GM21529 (cell line): ENCODE measurements at regions not wholly inside any gene's neighbourhood (a gene's known extent, or its start where the extent isn't known, plus 50 kb on each side); places are given as distances from the start of the nearest gene placed in this dataset.
A peak's percentile ranks its signal among the peaks of the same experiment; 100 is the strongest.

ENCODE experiments used
- ATAC-seq: cut with Tn5 transposase; IDR thresholded peaks from one replicate; pipeline ENCODE4 v1.9.1; 2021; ENCODE audit not compliant: unreplicated experiment

DNA sequence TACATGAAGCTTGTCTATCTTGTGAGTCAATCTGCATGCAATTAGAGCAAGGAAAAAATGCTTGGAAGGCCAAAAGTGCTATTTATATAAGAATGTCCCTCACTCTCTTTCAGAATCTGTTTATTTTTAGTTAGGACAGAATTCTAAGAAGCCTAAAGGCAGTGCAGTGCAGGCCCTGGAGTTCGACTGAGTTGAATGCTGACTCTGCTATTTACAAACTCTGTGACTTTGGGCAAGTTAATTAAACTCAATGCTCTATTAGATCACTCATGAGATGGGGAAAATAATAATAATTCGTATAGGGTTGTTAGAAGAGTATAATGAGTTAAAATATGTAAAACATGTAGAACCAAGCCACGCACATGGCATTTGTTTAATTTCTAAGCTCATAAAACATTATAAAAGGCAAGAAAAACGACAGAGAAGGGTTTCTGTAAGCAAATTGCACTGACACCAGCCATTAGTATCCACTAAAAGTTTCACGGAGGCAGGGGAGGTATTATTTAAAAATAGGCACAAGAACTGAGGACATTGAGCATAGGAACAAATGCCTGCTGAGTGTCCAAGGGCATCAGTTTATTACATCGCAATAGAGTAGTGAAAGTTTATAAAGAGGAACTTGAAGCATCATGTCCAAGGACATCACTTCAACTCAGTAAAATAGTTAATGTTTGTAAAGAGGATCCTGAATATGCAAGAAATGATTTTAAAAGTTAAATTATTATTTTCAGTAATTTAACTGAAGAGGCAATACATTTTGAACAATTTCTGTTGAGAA lies 115.0 kb upstream of the INPP4B start:
- ATAC-seq: no peak

DNA sequence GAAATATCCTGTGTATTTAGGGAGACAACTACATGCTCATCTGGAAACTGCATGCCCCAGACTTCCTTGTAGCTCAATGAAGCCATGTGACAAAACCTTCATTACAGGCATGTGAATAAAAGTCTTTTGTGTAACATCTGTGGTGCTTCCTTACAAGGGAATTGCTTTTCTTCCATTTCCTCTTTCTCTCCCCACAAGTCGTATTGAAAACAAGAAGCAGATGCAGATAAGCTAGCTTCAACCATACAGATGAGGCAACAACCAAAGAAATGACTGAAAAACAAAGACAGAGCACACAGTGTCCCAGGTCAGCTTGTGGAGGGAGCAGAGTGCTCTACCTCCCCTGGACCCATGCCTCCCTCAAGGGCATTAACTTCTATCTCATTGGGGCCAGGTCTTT lies 115.8 kb upstream of the INPP4B start:
- ATAC-seq: peak; percentile 61

DNA sequence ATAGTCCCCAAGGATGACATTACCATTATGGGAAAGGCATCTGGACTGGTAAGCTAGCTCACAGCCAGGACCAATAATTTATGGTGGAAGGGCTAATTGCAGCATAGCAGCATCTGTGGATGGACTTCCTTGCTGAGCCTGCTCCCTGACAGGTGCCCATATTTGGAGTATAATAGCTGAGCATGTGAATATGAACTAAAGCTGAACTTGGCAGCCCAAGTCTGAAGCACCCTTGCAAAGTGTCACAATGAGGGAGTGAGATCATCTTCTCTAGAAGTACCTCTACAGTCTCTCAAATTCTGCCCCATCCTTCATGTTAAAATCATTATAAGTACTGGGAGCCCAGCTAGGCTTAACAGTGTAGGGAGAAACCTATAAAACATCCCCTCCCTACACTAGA lies 128.2 kb upstream of the INPP4B start:
- no peak for ATAC-seq

DNA sequence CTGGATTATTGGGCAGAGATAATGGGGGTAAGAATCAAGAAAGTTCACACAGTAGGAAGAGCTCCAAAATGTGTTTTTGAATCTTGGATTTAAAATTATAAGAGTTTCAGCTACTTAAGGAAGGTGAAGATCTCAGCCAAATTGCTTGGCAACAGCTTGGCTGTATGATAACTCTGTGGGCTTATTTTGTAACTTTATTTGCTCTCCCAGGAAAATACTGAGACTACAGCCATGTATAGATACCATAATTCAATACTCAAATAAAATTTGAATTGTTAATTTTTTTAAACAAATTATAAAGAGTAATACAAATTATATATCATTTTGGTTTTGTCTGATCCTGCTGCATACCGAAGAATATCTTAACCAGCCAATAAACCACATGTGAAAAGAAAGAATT lies 129.5 kb upstream of the INPP4B start:
- no peak for ATAC-seq

DNA sequence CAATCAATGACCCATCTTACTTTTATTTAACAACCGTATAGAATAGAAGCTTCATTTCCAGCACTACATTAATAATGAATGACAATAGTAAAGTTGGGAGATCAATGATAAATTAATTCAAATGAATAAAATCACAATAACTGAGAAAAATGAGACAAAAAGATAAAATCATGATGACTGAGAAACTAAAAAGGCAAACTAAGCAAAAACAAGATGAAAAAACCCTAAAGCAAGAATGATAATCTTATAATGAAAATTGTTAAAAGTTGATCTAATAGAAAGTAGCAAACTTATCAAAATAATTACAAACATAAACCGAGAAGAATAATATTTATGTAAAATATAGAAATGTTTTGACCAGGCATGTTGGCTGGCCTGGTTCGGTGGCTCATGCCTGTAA lies 130.4 kb upstream of the INPP4B start:
- ATAC-seq: no peak

DNA sequence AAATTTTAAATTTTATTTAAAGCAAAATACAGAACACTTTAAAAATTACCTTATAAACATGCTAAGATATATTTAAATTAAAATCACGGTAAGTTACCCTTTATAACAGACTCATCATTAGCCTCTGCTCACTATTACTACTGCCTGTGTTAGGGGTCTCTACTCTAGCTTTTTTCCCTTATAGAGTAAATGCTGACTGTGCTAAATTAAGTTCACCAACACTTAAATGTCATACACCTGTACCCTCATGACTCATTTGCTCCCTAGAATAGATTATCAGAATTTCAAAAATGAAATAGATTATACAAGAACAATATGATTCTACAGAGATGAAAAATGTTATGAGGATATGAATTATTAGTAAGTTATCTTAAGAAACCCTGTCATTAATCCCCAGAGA lies 131.1 kb upstream of the INPP4B start:
- ATAC-seq: no peak

DNA sequence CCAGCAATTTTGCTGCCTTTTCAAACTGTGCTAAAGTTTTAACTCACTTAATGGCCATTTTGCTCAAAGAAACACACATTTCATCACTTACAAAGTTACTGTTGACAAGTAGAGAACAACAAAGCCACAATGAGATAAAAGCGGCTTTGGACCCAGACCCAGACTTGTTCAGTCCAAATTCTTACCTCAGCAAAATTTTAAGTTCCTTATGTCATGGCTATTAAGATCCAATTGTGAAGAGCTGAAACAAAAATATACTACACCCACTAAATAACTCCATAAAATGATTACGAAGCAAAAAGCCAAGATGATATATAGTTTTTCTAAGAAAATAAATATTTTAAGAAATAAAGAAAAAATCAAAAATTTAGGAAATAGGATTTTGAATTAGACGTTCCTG lies 137.0 kb upstream of the INPP4B start:
- ATAC-seq: no peak

DNA sequence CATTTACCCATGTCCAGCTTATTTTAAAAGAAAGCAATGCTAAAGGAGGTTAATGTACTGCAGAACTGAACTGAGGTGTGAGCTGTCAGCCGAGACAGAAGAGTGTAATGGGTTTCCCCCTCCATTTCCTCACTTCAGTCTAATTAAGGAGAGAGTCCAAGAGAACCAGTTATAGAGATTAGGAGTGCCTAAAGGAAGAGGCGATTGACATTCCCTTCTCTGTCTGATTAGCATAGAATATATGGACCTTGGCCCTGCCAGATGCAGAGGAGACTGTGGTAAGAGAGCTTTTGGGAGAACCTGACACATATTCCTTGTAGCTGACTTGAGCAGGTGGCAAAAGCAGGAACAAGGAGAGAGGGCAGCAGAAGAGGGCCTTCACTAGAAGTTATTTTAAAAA lies 137.5 kb upstream of the INPP4B start:
- no peak for ATAC-seq

DNA sequence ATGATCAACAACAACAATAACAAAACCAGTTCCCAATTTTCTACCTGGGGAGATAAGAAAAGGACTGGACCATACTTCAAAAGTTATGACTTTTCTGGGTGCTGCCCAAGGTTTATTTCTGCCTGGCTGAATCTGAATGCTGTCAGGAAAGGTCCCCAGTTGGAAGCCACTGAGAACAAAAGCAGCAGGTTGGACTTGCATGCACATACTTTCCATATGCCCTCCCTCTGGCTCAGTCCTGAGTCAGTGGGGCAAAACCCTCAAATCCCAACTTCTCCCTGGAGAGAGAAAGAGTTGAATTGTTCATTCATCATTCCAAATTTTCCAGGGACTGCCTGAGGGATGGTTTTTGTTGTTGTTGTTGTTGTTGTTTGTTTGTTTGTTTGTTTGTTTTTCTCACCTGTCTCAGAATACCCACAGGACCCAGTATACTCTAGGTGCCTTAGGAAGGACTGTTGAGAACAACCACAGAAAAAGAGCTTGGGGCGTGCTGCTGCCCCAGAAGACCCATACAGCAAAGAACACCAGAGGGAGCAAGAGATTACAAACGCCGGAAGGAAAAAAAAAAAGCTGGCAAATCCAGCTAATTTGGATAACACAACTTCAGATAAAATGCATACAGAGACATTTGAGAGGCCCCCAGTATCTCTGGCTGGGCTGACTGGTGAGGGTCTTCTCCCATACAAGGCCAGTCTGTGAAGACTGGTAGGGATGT lies 138.9 kb upstream of the INPP4B start:
- no peak for ATAC-seq

DNA sequence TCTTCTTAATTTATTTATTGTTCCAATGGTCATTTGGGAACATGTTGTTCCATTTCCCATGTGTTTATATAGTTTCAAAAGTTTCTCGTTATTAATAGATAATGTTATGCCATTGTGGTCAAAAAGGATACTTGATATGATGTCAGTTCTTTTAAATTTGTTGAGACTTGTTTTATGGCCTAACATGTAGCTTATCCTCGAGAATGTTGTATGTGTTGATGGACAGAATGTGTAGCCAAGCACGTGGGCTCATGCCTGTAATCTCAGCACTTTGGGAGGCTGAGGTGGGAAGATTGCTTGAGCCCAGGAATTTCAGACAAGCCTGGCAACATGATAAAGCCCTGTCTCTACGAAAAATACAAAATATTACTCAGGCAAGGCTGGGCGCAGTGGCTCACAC lies 168.5 kb upstream of the USP38 start:
- ATAC-seq: no peak

DNA sequence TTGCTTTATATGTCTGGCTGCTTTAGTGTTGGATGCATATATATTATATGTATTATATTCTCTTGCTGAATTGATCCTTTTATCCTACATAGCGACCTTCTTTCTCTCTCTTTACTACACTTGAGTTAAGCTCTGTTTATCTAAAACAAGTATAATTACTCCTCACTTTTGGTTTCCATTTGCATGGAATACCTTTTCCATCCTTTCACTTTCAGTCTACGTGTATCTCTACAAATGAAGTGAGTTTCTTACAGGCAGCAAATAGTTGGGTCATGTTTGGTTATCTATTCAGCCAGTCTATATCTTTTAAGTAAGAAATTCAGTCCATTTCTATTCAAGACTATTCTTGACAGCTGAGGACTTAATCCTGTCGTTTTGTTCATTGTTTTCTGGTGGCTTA lies 167.5 kb upstream of the USP38 start:
- no peak for ATAC-seq

DNA sequence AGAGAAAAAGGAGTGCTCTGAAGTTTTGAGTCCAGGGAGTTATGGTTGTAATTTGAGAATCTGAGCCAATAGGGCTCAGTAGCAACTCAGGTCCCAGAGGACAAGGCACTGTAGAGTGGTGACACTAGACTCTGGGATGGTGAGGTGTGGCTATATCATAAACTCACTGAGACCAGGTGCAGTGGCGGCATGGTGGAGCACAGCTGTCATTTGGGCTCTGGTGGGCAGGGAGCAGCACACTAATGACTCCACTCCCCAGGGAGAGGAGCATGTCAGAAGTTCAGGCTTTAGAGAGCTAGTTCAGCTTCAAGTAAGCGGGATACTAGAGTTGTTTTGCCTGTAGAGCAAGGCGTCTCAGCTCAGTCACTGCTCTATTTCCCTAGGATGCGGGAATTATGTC lies 165.4 kb upstream of the USP38 start:
- no peak for ATAC-seq

DNA sequence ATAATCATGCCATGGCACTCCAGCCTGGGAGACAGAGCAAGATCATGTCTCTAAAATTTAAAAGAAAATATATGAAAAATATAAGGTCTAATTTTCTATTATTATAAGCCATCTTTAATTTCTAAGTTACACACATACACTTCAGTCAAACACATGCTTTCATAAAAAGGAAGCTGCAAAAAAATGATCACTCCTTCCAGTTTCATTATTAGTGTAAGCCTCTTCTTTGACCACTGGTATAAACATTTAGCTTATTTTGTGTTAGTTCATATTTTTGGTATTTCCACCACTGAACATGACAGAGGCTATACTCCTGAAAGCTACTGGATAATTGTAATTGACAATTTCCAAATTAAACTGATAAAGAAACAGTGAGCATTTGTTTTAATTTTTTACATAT lies 163.3 kb upstream of the USP38 start:
- peak; percentile 73 for ATAC-seq

DNA sequence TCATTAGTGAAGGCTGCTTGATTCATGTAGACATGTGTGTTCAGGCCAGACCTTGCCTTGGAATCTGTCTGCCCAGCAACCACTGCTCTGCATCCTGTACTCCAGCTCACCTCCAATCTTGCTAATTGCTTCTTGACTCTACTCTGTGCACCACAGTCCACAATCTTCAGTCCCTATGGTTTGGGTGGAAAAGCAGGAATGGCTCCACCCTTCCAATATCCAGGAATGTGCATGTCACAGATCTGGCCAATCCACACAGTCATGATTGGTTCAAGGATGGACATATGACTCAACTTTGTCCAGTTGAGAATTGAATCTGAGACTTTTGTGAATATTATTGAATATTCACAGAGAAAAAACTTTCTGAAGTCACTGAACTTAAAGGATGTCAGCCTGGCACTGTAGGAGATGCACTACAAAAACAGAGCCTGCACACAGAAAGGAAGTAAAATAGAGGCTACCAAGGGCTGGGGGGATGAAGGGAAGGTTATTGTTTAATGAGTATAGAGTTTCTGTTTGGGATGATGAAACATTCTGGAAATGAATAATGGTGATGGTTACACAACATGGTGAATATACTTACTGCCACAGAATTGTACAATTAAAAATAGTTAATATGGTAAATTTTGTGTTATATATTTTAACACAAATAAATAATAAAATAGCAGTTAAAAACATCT lies 161.3 kb upstream of the USP38 start:
- peak; percentile 42 for ATAC-seq

DNA sequence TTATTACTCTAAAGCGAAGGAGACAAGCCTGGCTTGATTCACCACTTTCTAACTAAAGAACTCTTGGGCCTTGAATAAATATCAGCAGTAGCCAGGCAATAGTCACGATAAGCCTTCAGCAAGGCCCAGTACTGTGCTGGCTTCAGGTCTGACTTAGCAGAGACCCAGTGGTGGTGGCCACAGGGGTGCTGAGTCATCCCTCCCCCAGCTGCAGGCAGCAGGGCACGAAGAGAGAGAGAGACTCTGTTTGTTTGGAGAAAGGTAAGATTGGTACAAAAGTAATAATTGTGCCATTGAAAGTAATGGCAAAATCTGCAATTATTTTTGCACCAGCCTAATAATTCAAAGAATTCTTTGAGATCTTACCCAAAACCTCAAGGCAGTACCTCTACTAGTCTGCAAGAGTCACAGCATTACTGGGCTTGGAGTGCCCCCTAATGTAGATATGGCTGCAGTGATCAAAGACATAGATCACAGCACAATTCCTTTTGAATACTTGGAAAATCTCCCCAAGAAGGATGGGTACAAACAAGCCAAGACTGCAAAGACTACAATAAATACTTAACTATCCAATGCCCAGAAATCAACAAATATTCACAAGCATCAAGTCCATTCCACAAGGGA lies 159.5 kb upstream of the USP38 start:
- peak; percentile 51 for ATAC-seq

DNA sequence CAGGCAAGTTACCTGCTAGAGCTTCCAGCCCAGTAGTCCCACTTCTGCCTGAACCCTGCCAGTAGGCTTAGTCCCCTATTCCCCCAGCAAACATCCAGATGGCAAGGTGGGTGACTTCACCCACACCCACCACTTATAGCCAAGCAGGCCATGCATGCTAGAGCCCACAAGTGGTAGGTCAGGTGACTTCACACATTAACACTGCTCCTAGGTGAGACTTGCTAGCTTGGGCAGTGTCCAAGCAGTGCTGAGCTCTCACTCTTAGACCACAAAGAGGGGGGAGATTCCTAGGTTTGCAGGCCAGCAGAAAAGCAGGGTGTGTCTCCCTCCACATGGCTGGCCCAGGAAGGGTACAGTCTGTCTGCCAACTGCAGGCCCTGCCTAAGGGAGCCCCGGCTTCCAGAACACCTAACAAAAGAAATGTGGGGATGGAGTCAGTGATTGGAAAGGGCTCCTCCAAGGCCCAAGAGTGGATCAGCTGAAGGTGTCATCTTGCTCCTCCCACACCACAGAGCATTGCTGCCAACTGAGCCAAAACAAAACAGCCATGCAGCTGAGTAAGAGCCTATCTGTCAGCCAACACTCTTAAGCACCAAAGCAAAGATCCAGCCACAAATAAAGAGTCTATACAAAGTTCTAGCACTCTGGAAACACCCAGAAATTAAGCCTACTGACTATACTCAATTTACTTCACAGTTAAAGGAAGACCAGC lies 158.1 kb upstream of the USP38 start:
- no peak for ATAC-seq

DNA sequence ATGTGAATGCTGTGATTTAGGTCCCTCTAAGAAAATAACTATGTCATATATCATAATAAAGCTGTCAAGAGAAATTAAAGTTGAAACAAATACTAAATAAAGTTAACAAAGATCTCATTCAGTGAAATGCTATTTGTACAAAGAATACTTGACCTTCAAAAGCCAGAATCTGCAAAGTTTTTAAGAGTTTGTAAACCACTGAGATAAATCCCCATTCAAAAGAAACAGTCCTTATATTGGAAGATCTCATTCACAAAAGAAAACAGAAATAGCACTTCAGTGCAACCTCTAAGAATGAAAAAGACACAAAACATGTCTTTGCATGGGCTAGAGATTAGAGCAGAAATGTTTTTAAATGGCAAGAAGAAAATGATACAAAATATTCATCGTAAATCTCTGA lies 149.1 kb upstream of the USP38 start:
- no peak for ATAC-seq

DNA sequence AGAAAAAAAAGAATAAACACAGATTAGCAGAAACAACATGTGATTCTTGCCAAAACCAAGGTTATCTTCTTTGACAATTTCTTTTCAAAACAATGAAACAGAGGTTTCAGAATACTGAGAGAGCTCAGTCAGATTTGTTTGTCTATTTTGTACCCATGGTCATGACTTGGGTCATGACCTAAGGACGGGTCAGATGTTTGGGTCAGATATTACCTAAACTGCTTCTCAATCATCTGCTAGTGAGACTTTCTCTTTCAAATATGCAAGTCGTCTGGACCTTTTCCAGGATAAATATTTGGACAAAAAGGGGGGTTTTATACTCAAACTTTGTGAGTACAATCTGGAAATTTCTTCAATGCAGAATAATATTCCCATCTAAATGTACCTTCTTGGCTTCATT lies 148.3 kb upstream of the USP38 start:
- ATAC-seq: no peak

DNA sequence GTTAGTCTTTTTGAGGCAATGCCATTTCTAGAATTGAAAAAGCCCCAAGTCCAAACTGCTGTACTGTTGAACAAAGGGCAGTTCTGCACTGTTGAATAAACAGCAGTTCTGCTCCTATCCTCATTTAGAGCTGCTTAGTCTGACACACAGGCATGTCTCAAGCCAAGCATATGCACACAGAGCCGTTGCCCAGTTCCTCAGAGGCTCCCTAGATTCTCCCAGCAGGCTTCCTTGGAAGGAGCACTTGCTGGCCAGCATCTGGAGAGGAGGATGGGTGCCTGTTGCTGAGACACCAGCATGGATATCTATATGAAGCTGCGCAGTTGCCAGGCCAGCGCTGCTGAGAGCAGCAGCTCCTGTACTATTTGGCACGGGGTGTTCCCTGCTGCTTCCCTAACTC lies 138.3 kb upstream of the USP38 start:
- no peak for ATAC-seq

DNA sequence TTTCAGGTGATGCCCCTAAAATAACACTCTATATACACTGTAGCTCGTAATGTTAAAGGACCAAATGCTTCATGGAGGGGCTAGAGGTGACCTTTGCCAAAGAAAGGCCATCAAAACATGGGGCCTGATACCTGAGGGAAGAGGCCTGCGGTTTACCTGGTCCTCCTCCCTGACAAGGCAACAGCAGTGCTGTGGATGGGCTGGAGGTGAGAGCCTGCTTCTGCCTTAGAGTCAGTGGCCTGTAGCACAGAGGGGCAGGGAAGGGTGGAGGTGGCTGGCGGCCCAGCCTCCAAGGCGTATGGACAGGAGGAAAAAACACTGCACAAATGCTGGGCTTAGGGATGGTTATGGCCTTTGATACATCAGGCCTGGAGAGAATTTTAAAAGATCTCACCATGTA lies 137.8 kb upstream of the USP38 start:
- ATAC-seq: no peak

DNA sequence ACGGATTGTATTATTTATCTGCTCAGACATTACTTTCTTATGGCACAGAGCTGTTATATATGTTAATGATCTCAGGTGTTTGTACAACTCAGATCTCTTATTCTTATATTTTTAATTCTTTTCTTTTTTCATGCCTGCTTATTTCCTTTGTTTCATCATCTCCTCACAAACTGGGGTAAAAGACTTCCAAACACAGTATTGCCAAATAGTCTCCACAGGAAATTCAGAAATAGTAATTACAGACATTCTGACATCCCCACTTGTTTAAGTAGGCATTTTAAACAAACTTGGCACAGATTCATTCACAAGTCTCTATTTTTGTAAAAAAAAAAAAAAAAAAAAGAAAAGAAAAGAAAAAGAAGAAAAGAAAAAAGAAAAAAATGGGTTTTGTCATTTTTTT lies 129.7 kb upstream of the USP38 start:
- no peak for ATAC-seq
